ENCODE measurements at regions not wholly inside any gene's neighbourhood (a gene's known extent, or its start where the extent isn't known, plus 50 kb on each side); places are given as distances from the start of the nearest gene placed in this dataset.

DNA sequence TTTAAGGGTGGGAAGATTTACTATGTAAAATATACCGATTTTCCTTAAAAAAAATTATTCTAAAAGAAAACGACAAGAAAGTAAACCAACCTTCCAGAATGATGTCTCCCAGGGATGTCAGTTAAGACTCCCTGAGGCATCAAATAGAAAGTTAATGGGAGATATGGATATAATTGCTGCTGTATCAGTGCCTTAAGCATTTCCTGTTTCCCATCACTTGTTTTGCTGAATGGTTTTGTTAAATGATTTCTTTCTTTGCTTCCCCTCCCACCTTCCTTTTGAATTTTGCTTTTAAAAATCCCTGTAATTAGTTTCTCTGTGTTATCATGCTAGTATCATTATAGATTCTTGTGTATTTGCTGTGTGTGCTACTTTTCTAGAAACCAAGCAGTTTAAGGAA lies 154.3 kb upstream of the CWC22 start:
- TF ChIP-seq, protein P1, sequence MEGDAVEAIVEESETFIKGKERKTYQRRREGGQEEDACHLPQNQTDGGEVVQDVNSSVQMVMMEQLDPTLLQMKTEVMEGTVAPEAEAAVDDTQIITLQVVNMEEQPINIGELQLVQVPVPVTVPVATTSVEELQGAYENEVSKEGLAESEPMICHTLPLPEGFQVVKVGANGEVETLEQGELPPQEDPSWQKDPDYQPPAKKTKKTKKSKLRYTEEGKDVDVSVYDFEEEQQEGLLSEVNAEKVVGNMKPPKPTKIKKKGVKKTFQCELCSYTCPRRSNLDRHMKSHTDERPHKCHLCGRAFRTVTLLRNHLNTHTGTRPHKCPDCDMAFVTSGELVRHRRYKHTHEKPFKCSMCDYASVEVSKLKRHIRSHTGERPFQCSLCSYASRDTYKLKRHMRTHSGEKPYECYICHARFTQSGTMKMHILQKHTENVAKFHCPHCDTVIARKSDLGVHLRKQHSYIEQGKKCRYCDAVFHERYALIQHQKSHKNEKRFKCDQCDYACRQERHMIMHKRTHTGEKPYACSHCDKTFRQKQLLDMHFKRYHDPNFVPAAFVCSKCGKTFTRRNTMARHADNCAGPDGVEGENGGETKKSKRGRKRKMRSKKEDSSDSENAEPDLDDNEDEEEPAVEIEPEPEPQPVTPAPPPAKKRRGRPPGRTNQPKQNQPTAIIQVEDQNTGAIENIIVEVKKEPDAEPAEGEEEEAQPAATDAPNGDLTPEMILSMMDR (IDR thresholded peaks at IDR 0.05), result no peak
- TF ChIP-seq POLR2AphosphoS5 (IDR thresholded peaks at IDR 0.05) (no peak), EP300 (IDR thresholded peaks at IDR 0.05) (no peak), POLR2A (IDR thresholded peaks at IDR 0.05) (no peak)

Measured in sigmoid colon (tissue), 4 donors.